Thyroid gland (tissue), 4 donors: ENCODE measurements at regions not wholly inside any gene's neighbourhood (a gene's known extent, or its start where the extent isn't known, plus 50 kb on each side); places are given as distances from the start of the nearest gene placed in this dataset.

Experiments
- CTCF ChIP-seq, 6 experiments: fragments of 200-600 bp in 3 of 6; fragments of 450-650 bp in 3 of 6; sonication (generic) in 3 of 6; IDR thresholded peaks; one replicate each; pipeline ENCODE4 v1.5.1; 2016 to 2019; ENCODE audit warnings: antibody characterized with exemption in 6 of 6, mild to moderate bottlenecking in 2 of 6, inconsistent platforms in 1 of 6, moderate library complexity in 1 of 6
- POLR2A ChIP-seq, 2 donors: fragments of 450-650 bp; IDR thresholded peaks; one replicate each; pipeline ENCODE4 v1.6.1; 2017; ENCODE audit warnings: antibody characterized with exemption in 2 of 2, mild to moderate bottlenecking in 2 of 2, moderate library complexity in 1 of 2

DNA sequence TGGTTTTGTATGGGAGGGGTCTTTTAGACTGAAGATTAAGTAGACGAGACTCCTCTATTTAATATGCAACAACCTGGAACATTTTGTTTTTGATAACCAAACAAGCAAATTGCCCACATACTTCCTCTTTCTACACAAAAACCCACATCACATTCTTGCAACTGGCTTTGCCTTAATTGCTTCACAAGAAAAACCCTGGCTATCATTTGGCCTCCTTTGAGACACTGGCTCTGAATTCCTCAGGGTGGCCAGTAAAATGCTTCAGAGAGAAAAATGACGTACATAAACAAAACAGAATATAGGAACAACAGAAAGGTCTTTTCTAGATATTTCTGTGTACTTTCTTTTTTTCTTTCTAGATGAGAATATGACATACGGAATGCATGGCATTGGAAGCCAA, 103.0 kb downstream of the TRIB2 start:
- no peak for TF ChIP-seq CTCF (IDR thresholded peaks at IDR 0.05)
- no peak for TF ChIP-seq POLR2A (IDR thresholded peaks at IDR 0.05)
